OCI-LY1 (cell line): ENCODE measurements at regions not wholly inside any gene's neighbourhood (a gene's known extent, or its start where the extent isn't known, plus 50 kb on each side); places are given as distances from the start of the nearest gene placed in this dataset.

Experiments
- H2AFZ ChIP-seq: fragments of 200-600 bp; sonication (generic), shearing (Covaris generic); 2 replicates; pipeline ENCODE4 v1.6.0; 2014; ENCODE audit warnings: antibody characterized with exemption, mild to moderate bottlenecking, low read length
- H3F3A ChIP-seq: fragments of 200-600 bp; sonication (generic), shearing (Covaris generic); 2 replicates; pipeline ENCODE4 v1.6.0; 2014; ENCODE audit warnings: mild to moderate bottlenecking, antibody characterized with exemption, low read length, moderate library complexity; ENCODE audit not compliant: insufficient read depth
- H3K27ac ChIP-seq: fragments of 200-600 bp; sonication (generic); 2 replicates; pipeline ENCODE4 v1.5.1; 2014; ENCODE audit warnings: low read length, mixed run types, mild to moderate bottlenecking, low read depth; ENCODE audit not compliant: poor library complexity, severe bottlenecking
- H3K27me3 ChIP-seq: fragments of 200-600 bp; sonication (generic); 2 replicates; pipeline ENCODE4 v1.6.0; 2014; ENCODE audit warnings: antibody characterized with exemption, mild to moderate bottlenecking, low read length, moderate library complexity; ENCODE audit not compliant: insufficient read depth
- H3K36me3 ChIP-seq: fragments of 200-600 bp; sonication (generic); 2 replicates; pipeline ENCODE4 v1.6.1; 2014; ENCODE audit warnings: mild to moderate bottlenecking, antibody characterized with exemption, low read length, moderate library complexity, mixed read lengths; ENCODE audit not compliant: insufficient read depth
- H3K4me1 ChIP-seq: fragments of 200-600 bp; sonication (generic); 2 replicates; pipeline ENCODE4 v1.5.1; 2014; ENCODE audit warnings: mild to moderate bottlenecking, low read length, moderate library complexity; ENCODE audit not compliant: insufficient read depth, severe bottlenecking
- H3K4me2 ChIP-seq: fragments of 200-600 bp; sonication (generic), shearing (Covaris generic); 2 replicates; pipeline ENCODE4 v1.6.1; 2014; ENCODE audit warnings: low read length
- H3K4me3 ChIP-seq: fragments of 200-600 bp; sonication (generic); 2 replicates; pipeline ENCODE4 v1.5.1; 2014; ENCODE audit warnings: low read length, low read depth, mild to moderate bottlenecking, mixed read lengths; ENCODE audit not compliant: poor library complexity, severe bottlenecking
- H3K79me2 ChIP-seq: fragments of 200-600 bp; shearing (Covaris generic); 2 replicates; pipeline ENCODE4 v1.6.1; 2016; ENCODE audit warnings: mixed run types, low read length, mixed read lengths; ENCODE audit not compliant: insufficient read depth
- H3K9ac ChIP-seq: fragments of 200-600 bp; sonication (generic), shearing (Covaris generic); 2 replicates; pipeline ENCODE4 v1.6.1; 2014; ENCODE audit warnings: mild to moderate bottlenecking, low read length, mixed read lengths
- H3K9me2 ChIP-seq: fragments of 200-600 bp; sonication (generic), shearing (Covaris generic); 2 replicates; pipeline ENCODE4 v1.6.1; 2014; ENCODE audit warnings: low read depth, mild to moderate bottlenecking, low read length, mixed read lengths
- H3K9me3 ChIP-seq: fragments of 200-600 bp; shearing (Covaris generic); 2 replicates; pipeline ENCODE4 v1.6.1; 2014; ENCODE audit warnings: low read length, mixed read lengths
- H4K20me1 ChIP-seq: fragments of 200-600 bp; sonication (generic), shearing (Covaris generic); 2 replicates; pipeline ENCODE4 v1.6.0; 2016; ENCODE audit warnings: mild to moderate bottlenecking, low read length; ENCODE audit not compliant: insufficient read depth
- CTCF ChIP-seq: fragments of 200-600 bp; sonication (generic), shearing (Covaris generic); IDR thresholded peaks from 2 replicates; pipeline ENCODE4 v1.5.1; 2017; ENCODE audit warnings: mild to moderate bottlenecking, antibody characterized with exemption, low read length, moderate library complexity, mixed read lengths
- EZH2 ChIP-seq: fragments of 200-600 bp; sonication (generic), shearing (Covaris generic); IDR thresholded peaks from 2 replicates; pipeline ENCODE4 v1.8.0; 2017; ENCODE audit warnings: borderline replicate concordance, mixed run types, mild to moderate bottlenecking, antibody characterized with exemption, low read length, moderate library complexity, mixed read lengths

- H3K27ac ChIP-seq, result no peak overlapping the region
- H3F3A ChIP-seq, result no peaks in the 10 kb centered on the region
- no peaks in the 10 kb centered on the region for H3K9me2 ChIP-seq
- no peak overlapping the region for H3K4me3 ChIP-seq
- no peak overlapping the region for H3K9ac ChIP-seq
- H4K20me1 ChIP-seq, result no peaks in the 10 kb centered on the region
- no peak overlapping the region for H2AFZ ChIP-seq
- H3K36me3 ChIP-seq, result no peaks in the 10 kb centered on the region
- TF ChIP-seq EZH2 (no peak), CTCF (no peak)
- no peak overlapping the region for H3K4me2 ChIP-seq
- H3K4me1 ChIP-seq, result no peaks in the 10 kb centered on the region
- no peaks in the 10 kb centered on the region for H3K9me3 ChIP-seq
- no peaks in the 10 kb centered on the region for H3K79me2 ChIP-seq
- H3K27me3 ChIP-seq, result no peaks in the 10 kb centered on the region
These were observed 741.0 kb upstream of the NCAM2 start for GRCh38 chr21:20257052-20257740.

GRCh38 chr21:20258542-20258941 lies 739.7 kb upstream of the NCAM2 start:
- Histone ChIP-seq H3K79me2 (no peaks in the 10 kb centered on the region), H3K27ac (no peak overlapping the region), H3K4me1 (no peaks in the 10 kb centered on the region), H2AFZ (no peak overlapping the region), H3K4me3 (no peak overlapping the region), H3K9me3 (no peaks in the 10 kb centered on the region), H4K20me1 (no peaks in the 10 kb centered on the region), H3K9ac (no peak overlapping the region), H3K36me3 (no peaks in the 10 kb centered on the region), H3F3A (no peaks in the 10 kb centered on the region), H3K9me2 (no peaks in the 10 kb centered on the region), H3K4me2 (no peak overlapping the region), H3K27me3 (no peaks in the 10 kb centered on the region)
- TF ChIP-seq CTCF (no peak), EZH2 (no peak)

DNA sequence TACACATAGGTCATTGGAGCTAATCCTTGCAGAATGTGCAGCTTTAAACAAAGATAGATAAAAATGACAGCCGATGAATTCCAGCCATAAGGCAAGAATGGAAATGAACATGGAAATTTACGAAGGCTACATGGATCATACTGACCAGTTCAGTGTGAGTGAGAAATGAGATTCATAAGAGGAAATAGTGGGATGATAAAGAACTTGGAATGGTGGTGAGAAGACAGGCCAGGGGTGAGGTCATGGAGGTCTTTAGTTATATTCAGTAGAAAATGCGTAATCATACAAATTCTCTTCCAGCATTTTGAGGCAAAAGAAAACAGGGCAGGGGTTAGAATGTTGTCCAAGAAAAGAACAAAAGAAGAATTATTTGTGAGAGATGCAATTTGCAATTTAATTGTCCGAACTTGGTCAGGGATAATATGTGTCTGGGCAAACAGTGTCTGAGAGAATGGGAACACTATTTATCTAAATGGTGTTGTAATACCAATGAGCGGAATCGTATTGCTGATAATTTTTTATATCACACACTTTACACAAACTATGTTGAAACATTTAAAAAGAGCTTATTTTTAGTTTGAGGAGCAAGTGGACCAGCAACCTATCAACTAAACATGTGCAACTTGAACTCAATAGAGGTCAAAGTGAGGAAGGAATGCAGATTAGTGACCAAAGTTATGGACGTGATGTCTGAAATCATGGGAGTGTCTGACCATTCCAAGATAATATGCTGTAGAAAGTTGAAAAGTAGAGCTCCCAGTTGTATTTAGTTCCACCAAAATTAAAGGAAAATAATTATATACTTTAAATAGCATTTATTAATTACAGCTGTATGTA lies 739.0 kb upstream of the NCAM2 start:
- Histone ChIP-seq H4K20me1 (no peaks in the 10 kb centered on the region), H3K36me3 (no peaks in the 10 kb centered on the region), H3K4me1 (no peaks in the 10 kb centered on the region), H3F3A (no peaks in the 10 kb centered on the region), H2AFZ (no peak overlapping the region), H3K9me3 (no peaks in the 10 kb centered on the region), H3K27me3 (no peaks in the 10 kb centered on the region), H3K9me2 (no peaks in the 10 kb centered on the region), H3K9ac (no peak overlapping the region), H3K27ac (no peak overlapping the region), H3K79me2 (no peaks in the 10 kb centered on the region), H3K4me2 (no peak overlapping the region), H3K4me3 (no peak overlapping the region)
- no peak for TF ChIP-seq EZH2
- no peak for TF ChIP-seq CTCF
